Fibroblast of upper back skin (primary cell): ENCODE measurements at regions not wholly inside any gene's neighbourhood (a gene's known extent, or its start where the extent isn't known, plus 50 kb on each side); places are given as distances from the start of the nearest gene placed in this dataset.
"Not testable (repeated sequence)": the region's sequence is repeated elsewhere in the genome, so short reads cannot be mapped to it uniquely, and the experiment has no call there.

Experiments
- DNase-seq: peaks from one replicate; pipeline ENCODE4 v3.0.0-alpha.2; 2013

GRCh38 chr11:16528639-16529038 lies 172.3 kb upstream of the SOX6 start:
- DNase-seq, result no peak

- no peak for DNase-seq
Measured at GRCh38 chr11:16527525-16528246, 171.3 kb upstream of the SOX6 start.

- no peak for DNase-seq
Measured at GRCh38 chr11:16526947-16527346, 170.6 kb upstream of the SOX6 start.

DNA sequence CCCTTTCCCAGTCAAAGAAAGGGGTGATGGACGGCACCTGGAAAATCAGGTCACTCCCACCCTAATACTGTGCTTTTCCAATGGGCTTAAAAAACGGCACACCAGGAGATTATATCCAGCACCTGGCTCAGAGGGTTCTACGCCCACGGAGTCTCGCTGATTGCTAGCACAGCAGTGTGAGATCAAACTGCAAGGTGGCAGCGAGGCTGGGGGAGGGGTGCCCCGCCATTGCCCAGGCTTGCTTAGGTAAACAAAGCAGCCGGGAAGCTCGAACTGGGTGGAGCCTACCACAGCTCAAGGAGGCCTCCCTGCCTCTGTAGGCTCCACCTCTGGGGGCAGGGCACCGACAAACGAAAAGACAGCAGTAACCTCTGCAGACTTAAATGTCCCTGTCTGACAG lies 164.4 kb upstream of the SOX6 start:
- not testable (repeated sequence) for DNase-seq

GRCh38 chr11:16512899-16513241 lies 156.5 kb upstream of the SOX6 start:
- no peak for DNase-seq

DNA sequence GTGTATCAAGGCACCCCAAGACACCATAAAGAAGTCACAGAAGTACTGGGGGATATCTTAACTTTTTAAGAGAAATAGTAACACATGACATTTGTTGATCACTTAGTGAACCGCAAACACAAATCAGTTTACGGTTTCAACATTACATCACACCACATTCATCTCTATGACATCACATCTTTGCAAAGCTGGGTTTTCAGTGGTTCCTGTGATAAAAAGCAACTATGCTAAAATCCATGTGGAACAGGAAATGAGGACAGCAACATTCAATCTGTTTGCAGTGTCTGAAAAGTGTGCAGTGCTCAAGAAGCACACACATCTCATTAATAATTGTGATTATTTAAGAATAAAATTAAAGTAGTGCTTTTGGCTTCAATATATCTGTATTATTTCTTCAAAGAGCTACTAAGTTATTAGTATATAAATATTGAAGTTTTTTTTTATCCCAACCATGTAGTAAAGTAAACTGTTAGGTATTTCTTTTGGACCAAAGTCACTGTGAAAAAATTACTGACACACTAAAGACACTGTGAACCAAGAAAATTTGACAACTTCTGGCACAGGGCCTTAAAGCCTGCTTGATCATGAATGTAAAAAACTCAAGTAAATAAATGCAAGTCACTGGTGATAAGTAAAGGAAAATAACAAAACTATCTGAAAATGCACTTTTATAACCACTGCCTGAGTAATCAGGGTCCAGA lies 156.0 kb upstream of the SOX6 start:
- peak; percentile 9 for DNase-seq

DNA sequence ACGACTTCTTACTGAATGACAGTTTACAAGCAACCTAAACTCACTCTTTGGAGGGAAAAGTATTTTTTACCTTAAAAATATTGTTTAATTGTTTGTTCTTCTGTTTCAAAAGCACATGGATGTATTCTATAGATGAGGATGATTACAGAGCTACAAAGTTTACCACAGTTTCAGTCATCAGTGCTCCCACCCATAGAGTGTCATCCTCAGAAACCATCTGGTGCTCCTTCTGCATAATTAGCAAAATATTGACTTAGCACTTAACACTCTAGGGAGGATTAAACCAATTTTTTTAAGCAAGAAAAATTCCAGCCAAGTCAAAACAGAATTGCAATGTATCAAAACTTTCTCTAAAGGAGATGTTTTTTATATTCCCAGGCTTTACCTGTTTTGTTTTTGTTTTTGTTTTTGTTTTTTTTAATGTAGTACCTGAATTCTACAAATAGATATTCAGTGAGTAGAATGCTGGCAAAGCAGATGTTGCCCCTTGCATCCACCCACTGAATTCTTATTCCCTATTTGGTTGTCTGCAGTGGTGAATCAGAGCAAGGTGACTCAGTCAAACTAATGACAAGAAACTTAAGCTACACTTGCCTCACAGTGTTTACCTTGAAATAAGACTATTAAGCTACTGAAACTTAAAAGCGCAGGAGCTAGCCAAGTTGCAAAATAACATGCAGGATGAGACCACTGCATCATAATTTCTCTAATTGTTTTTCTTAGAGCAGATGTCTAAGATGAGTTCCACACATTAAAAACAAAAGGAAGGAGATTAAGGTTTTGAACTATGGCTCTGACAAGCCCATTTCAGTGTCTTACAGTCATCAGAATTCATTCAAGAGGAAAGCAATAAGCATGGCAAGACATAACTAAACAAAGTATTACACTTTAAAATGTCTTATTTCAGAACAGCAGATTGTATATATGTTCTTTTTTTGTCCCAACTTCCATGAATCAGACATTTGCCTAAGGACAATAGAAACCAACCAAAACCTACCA lies 155.1 kb upstream of the SOX6 start:
- DNase-seq, result peak; percentile 77

DNA sequence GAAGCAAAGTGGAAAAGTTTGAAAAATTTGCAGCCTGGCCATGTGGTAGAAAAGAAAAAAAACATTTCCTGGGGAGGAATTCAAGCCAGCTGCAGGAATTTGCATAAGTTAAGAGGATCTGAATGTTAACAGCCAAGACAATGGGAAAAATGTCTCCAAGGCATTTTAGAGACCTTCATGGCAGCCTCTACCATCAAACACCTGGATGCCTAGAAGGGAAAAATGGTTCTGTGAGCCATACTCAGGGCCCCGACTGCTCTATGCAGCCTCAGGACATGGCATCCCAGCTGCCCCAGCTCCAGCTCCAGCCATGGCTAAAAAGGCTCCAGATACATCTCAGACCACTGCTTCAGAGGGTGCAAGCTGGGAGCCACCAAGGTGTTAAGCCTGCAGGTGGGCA lies 149.1 kb upstream of the SOX6 start:
- DNase-seq, result no peak

DNA sequence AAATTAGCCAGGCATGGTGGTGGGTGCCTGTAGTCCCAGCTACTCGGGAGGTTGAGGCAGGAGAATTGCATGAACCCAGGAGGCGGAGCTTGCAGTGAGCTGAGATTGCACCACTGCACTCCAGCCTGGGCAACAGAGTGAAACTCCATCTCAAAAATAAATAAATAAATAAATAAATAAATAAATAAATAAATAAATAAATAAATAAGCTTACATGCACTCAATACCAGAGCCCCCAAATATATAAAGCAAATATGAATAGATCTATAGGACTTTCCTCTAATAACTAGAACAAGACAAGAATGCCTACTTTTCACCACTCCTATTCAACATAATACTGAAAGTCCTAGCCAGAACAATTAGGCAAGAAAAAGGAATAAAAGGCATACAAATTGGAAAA lies 147.5 kb upstream of the SOX6 start:
- not testable (repeated sequence) for DNase-seq

- DNase-seq, result no peak
Measured at GRCh38 chr11:16494918-16495691, 138.8 kb upstream of the SOX6 start.

GRCh38 chr11:16484434-16484833 lies 128.1 kb upstream of the SOX6 start:
- no peak for DNase-seq

- DNase-seq, result no peak
Measured at GRCh38 chr11:16474659-16475058, 118.3 kb upstream of the SOX6 start.

DNA sequence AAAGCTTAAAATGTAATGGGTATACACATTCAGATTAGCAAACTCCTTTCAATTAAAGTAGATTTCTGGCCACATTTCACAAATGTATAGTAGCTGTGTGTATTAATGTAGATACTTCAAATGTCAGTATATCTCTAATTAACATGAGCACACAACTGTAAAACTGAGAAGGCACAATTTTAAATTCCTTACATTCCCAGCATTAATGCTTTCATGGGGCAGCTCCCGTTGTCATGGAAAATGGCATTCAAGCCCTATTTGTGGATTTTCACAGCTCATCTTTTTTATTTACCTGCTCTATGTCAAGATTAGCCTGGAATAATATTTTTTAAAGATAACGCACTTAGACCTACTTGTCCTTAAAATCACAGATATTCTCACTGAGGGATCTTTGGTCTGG lies 113.6 kb upstream of the SOX6 start:
- no peak for DNase-seq

- no peak for DNase-seq
Measured at GRCh38 chr11:16468735-16469453, 112.5 kb upstream of the SOX6 start.

DNA sequence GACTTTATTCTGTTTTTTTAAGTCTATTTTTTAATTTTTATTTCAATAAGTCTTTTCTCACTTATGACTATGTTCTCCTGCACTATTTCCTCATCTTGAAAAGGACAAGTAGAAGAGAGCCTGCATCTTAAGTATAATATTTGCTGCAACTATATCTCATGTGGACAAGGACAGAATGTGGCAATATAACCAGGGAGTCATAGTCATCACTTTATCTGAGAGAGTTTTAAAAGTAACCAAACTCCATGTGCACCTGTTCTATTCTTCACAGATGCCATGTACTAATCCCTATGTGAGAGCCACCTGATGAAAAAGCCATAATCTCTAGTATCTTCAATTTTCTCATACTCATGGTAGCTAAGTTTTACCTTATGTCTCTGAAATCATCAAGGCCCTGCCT lies 104.2 kb upstream of the SOX6 start:
- DNase-seq, result no peak

DNA sequence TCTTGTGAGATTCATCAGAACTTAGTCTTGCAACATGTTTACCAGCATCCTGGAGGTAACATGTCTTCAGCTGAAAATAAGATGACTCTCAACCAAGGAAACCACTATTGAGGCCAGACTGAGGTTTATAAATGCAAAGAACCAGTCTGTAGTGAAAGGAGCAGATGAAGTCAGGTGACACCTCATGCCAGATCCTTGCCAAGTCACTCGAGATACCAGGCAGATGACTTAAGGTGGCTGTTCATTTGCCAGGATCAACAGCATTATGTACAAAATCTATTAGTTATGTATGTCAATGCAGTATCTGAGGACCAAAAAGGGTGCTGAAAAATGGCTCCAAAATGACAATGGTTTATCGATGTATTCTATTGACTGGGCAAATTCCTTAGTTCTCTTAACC lies 100.0 kb upstream of the SOX6 start:
- no peak for DNase-seq

GRCh38 chr11:16454289-16454863 lies 98.0 kb upstream of the SOX6 start:
- DNase-seq, result peak; percentile 32

DNA sequence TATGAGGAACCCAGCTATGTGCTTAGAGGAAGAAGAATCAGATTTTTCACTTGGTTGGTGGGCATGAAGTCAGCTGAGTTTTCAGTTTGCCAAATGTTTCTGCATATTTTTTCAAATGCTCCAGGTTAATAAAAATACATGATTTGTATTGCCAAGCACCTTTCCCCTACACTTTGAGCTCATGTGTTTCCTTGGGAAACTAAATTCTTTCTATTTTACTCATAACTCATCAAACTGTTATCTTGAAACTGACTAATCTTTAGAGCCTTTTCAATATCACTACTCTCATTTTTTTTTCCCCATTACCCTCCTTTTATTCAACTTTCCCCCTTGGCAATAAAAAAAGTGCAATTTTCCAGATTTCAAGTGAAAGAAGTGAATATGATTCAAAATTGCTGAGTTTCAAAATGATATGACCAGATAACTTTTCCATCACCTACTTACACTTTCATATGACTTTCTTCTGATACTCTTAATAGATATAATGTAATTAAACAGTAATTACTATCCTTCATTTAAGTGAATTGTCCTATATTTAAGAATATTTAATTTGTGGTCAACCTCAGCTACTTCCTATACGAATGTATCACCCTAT lies 91.9 kb upstream of the SOX6 start:
- no peak for DNase-seq

DNA sequence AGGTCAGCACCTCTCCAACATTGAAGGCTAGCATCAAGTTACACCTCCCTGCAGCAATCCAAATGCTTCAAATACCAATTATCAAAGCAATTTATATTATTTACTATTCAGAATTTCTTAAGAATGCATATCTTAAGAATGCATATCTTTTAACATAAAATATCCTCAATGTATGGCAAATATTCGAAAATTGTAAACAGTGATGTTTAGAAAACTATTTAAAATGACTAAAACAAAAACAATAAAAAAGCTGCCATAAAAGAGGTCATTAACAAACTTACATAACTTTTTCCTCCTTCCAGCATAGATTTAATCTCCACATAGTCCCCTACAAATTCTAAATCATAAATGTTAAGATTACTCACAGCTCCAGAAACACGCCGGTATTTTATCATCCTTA lies 85.1 kb upstream of the SOX6 start:
- no peak for DNase-seq

DNA sequence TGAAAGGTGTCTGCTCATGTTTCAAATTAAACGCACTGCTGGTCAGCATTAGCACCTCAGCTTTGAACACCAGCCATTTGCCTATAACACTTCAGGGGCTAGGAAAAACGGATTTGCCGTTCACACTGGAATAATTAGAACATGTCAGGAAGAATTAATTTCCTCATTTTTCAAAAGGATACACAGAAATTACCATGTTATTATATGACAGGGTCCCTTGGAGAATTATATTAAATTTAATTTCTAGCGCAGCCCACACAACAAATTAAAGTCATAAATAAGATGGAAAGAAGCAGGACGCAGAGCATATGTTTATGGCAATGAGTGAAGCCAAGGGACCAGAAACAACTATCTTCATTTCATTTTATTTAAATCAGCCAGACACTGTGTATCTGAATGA lies 83.8 kb upstream of the SOX6 start:
- DNase-seq, result no peak

DNA sequence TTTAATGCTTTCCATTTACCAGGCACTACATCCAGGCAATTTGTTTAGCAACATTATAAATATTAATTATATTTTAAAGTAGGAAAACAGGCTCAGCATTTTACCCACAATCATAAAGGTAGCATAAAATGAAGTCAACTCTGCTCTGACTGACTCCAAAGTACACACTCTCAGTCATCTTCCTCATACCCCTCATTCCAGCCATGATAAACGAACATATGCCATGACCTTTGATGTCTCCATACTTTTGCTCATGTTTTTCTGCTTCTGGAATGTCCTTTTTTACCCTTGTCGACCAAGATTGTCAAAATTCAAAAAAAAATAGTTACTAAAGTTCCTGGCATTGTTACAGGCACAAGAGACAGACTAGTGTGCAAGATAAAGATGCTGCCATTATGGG lies 77.7 kb upstream of the SOX6 start:
- DNase-seq, result peak; percentile 18
